ENCODE measurements at regions not wholly inside any gene's neighbourhood (a gene's known extent, or its start where the extent isn't known, plus 50 kb on each side); places are given as distances from the start of the nearest gene placed in this dataset.
"Not testable (repeated sequence)": the region's sequence is repeated elsewhere in the genome, so short reads cannot be mapped to it uniquely, and the experiment has no call there.

DNA sequence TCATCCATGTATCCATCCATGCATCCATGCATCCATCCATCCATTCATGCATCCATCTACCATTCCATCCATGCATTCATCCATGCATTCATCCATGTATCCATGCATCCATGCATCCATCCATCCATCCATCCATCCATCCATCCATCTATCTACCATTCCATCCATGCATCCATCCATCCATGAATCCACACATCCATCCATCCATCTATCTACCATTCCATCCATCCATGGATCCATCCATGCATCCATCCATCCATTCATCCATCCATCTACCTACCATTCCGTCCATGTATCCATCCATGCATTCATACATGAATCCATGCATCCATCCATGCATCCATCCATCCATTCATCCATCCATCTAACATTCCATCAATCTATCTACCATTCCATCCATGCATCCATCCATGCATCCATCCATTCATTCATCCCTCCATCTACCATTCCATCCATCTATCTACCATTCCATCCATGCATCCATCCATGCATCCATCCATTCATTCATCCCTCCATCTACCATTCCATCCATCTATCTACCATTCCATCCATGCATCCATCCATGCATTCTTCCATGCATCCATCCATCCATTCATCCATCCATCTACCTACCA, 257.2 kb downstream of the CRLF2 start:
- not testable (repeated sequence) for H3K36me3 ChIP-seq (replicated peaks in 1 of 2; ENCODE audit: control insufficient read depth in 2 of 2, insufficient read depth in 2 of 2, low read length in 2 of 2); H2BK5ac ChIP-seq (ENCODE audit: low read length); DNase-seq (ENCODE audit: low spot score); H3K27ac ChIP-seq (replicated peaks; ENCODE audit: low read length); H2BK12ac ChIP-seq (ENCODE audit: low read length); H4K8ac ChIP-seq (ENCODE audit: low read depth, low read length); H3K18ac ChIP-seq (ENCODE audit: low read length); H2AK5ac ChIP-seq (ENCODE audit: low read depth, low read length); H3K4me2 ChIP-seq (ENCODE audit: insufficient read depth, low read length, poor library complexity, severe bottlenecking); H3K14ac ChIP-seq (ENCODE audit: low read length); H2AFZ ChIP-seq (ENCODE audit: low read length); H3K9ac ChIP-seq (ENCODE audit: low read depth, low read length, poor library complexity); H2BK15ac ChIP-seq (ENCODE audit: low read length); H3K4ac ChIP-seq (ENCODE audit: low read length); H3K79me1 ChIP-seq (ENCODE audit: low read depth, low read length); H3K9me3 ChIP-seq (replicated peaks in 1 of 2; ENCODE audit: control insufficient read depth in 2 of 2, insufficient read depth in 1 of 2, low read depth in 1 of 2, low read length in 2 of 2); H2BK120ac ChIP-seq (ENCODE audit: low read depth, low read length); H3K23ac ChIP-seq (ENCODE audit: low read depth, low read length, poor library complexity); H4K91ac ChIP-seq (ENCODE audit: low read depth, low read length, poor library complexity)
- H3K27me3 ChIP-seq (ENCODE audit: control insufficient read depth in 3 of 3, insufficient read depth in 3 of 3, low read depth in 1 of 3, low read length in 3 of 3): peaks cover 0 to 17% (median 0%) of the 10 kb centered on the region in 3 experiments
- H3K4me3 ChIP-seq (ENCODE audit: low read length in 2 of 2): peak overlapping the region in 1 of 2 donors; percentile 62
- peaks cover 0 to 10% of the 10 kb centered on the region in 2 donors for H3K4me1 ChIP-seq (ENCODE audit: control insufficient read depth in 2 of 2, insufficient read depth in 1 of 2, low read depth in 1 of 2, low read length in 2 of 2)
- no CpG with 5 or more reads among the region's 1 CpG for WGBS, 2 donors (ENCODE audit: extremely low coverage in 2 of 2, insufficient read length in 2 of 2, insufficient replicate concordance in 1 of 2)

GRCh38 chrX:953879-954482, 258.5 kb downstream of the CRLF2 start:
- Histone ChIP-seq H3K27ac (replicated peaks; ENCODE audit: low read length) (no peak overlapping the region), H3K79me1 (ENCODE audit: low read depth, low read length) (no peaks in the 10 kb centered on the region), H3K36me3 (replicated peaks in 1 of 2; ENCODE audit: control insufficient read depth in 2 of 2, insufficient read depth in 2 of 2, low read length in 2 of 2) (no peaks in the 10 kb centered on the region), H3K4ac (ENCODE audit: low read length) (no peak overlapping the region), H3K4me3 (ENCODE audit: low read length in 2 of 2) (no peak overlapping the region), H3K4me1 (ENCODE audit: control insufficient read depth in 2 of 2, insufficient read depth in 1 of 2, low read depth in 1 of 2, low read length in 2 of 2) (peaks cover 0 to 3% of the 10 kb centered on the region in 2 donors), H3K9me3 (replicated peaks in 1 of 2; ENCODE audit: control insufficient read depth in 2 of 2, insufficient read depth in 1 of 2, low read depth in 1 of 2, low read length in 2 of 2) (peaks cover 0 to 8% of the 10 kb centered on the region in 2 donors), H2BK15ac (ENCODE audit: low read length) (no peak overlapping the region), H2BK12ac (ENCODE audit: low read length) (no peak overlapping the region), H3K23ac (ENCODE audit: low read depth, low read length, poor library complexity) (no peak overlapping the region), H3K18ac (ENCODE audit: low read length) (no peak overlapping the region), H4K91ac (ENCODE audit: low read depth, low read length, poor library complexity) (no peak overlapping the region), H2BK120ac (ENCODE audit: low read depth, low read length) (no peak overlapping the region), H4K8ac (ENCODE audit: low read depth, low read length) (peak overlapping the region; percentile 26), H2AFZ (ENCODE audit: low read length) (no peak overlapping the region), H3K9ac (ENCODE audit: low read depth, low read length, poor library complexity) (no peak overlapping the region), H3K4me2 (ENCODE audit: insufficient read depth, low read length, poor library complexity, severe bottlenecking) (no peak overlapping the region), H3K14ac (ENCODE audit: low read length) (no peak overlapping the region), H3K27me3 (ENCODE audit: control insufficient read depth in 3 of 3, insufficient read depth in 3 of 3, low read depth in 1 of 3, low read length in 3 of 3) (peaks cover 0 to 9% (median 0%) of the 10 kb centered on the region in 3 experiments), H2BK5ac (ENCODE audit: low read length) (no peak overlapping the region), H2AK5ac (ENCODE audit: low read depth, low read length) (no peak overlapping the region)
- no peak for DNase-seq (ENCODE audit: low spot score)

- no peak for DNase-seq (ENCODE audit: low spot score)
Measured at GRCh38 chrX:952816-953215, 259.6 kb downstream of the CRLF2 start.

DNA sequence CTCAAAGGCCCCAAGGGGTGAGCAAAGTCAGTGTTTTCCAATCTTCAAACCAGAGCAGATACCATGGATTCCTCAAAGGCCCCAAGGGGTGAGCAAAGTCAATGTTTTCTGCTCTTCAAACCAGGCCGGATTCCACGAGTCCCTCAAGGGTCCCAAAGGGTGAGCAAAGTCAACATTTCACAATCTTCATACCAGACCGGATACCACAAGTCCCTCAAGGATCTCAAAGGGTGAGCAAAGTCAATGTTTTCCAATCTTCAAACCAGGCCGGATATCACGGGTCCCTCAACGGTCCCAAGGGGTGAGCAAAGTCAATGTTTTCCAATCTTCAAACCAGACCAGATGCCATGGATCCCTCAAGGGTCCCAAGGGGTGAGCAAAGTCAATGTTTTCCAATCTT, 265.2 kb downstream of the CRLF2 start:
- H3K18ac ChIP-seq (ENCODE audit: low read length); H3K14ac ChIP-seq (ENCODE audit: low read length); H3K4ac ChIP-seq (ENCODE audit: low read length); H4K8ac ChIP-seq (ENCODE audit: low read depth, low read length); H2BK15ac ChIP-seq (ENCODE audit: low read length); H3K4me2 ChIP-seq (ENCODE audit: insufficient read depth, low read length, poor library complexity, severe bottlenecking); DNase-seq (ENCODE audit: low spot score); H3K4me3 ChIP-seq (ENCODE audit: low read length in 2 of 2); H3K23ac ChIP-seq (ENCODE audit: low read depth, low read length, poor library complexity); H3K27me3 ChIP-seq (ENCODE audit: control insufficient read depth in 3 of 3, insufficient read depth in 3 of 3, low read depth in 1 of 3, low read length in 3 of 3); H2AFZ ChIP-seq (ENCODE audit: low read length); H3K36me3 ChIP-seq (replicated peaks in 1 of 2; ENCODE audit: control insufficient read depth in 2 of 2, insufficient read depth in 2 of 2, low read length in 2 of 2); H2BK5ac ChIP-seq (ENCODE audit: low read length); H3K79me1 ChIP-seq (ENCODE audit: low read depth, low read length); H2AK5ac ChIP-seq (ENCODE audit: low read depth, low read length); H4K91ac ChIP-seq (ENCODE audit: low read depth, low read length, poor library complexity); H3K9me3 ChIP-seq (replicated peaks in 1 of 2; ENCODE audit: control insufficient read depth in 2 of 2, insufficient read depth in 1 of 2, low read depth in 1 of 2, low read length in 2 of 2); H2BK120ac ChIP-seq (ENCODE audit: low read depth, low read length); H2BK12ac ChIP-seq (ENCODE audit: low read length); H3K4me1 ChIP-seq (ENCODE audit: control insufficient read depth in 2 of 2, insufficient read depth in 1 of 2, low read depth in 1 of 2, low read length in 2 of 2); H3K27ac ChIP-seq (replicated peaks; ENCODE audit: low read length); H3K9ac ChIP-seq (ENCODE audit: low read depth, low read length, poor library complexity): not testable (repeated sequence)
- no CpG with 5 or more reads among the region's 6 CpGs for WGBS, 2 donors (ENCODE audit: extremely low coverage in 2 of 2, insufficient read length in 2 of 2, insufficient replicate concordance in 1 of 2)

More at GRCh38 chrX:952816-953215, 259.6 kb downstream of the CRLF2 start:
- Histone ChIP-seq H3K4me2 (ENCODE audit: insufficient read depth, low read length, poor library complexity, severe bottlenecking) (no peak overlapping the region), H4K8ac (ENCODE audit: low read depth, low read length) (no peak overlapping the region), H3K14ac (ENCODE audit: low read length) (no peak overlapping the region), H3K9ac (ENCODE audit: low read depth, low read length, poor library complexity) (no peak overlapping the region), H2BK15ac (ENCODE audit: low read length) (no peak overlapping the region), H3K4me3 (ENCODE audit: low read length in 2 of 2) (no peak overlapping the region), H3K36me3 (replicated peaks in 1 of 2; ENCODE audit: control insufficient read depth in 2 of 2, insufficient read depth in 2 of 2, low read length in 2 of 2) (no peaks in the 10 kb centered on the region), H2AFZ (ENCODE audit: low read length) (no peak overlapping the region), H3K23ac (ENCODE audit: low read depth, low read length, poor library complexity) (no peak overlapping the region), H2BK12ac (ENCODE audit: low read length) (no peak overlapping the region), H3K18ac (ENCODE audit: low read length) (no peak overlapping the region), H3K27ac (replicated peaks; ENCODE audit: low read length) (no peak overlapping the region), H3K4me1 (ENCODE audit: control insufficient read depth in 2 of 2, insufficient read depth in 1 of 2, low read depth in 1 of 2, low read length in 2 of 2) (no peaks in the 10 kb centered on the region), H3K9me3 (replicated peaks in 1 of 2; ENCODE audit: control insufficient read depth in 2 of 2, insufficient read depth in 1 of 2, low read depth in 1 of 2, low read length in 2 of 2) (peaks cover 0 to 8% of the 10 kb centered on the region in 2 donors), H2AK5ac (ENCODE audit: low read depth, low read length) (no peak overlapping the region), H2BK120ac (ENCODE audit: low read depth, low read length) (no peak overlapping the region), H3K4ac (ENCODE audit: low read length) (no peak overlapping the region), H4K91ac (ENCODE audit: low read depth, low read length, poor library complexity) (no peak overlapping the region), H2BK5ac (ENCODE audit: low read length) (no peak overlapping the region), H3K27me3 (ENCODE audit: control insufficient read depth in 3 of 3, insufficient read depth in 3 of 3, low read depth in 1 of 3, low read length in 3 of 3) (no peaks in the 10 kb centered on the region), H3K79me1 (ENCODE audit: low read depth, low read length) (no peaks in the 10 kb centered on the region)
- no CpG with 5 or more reads among the region's 5 CpGs for WGBS, 2 donors (ENCODE audit: extremely low coverage in 2 of 2, insufficient read length in 2 of 2, insufficient replicate concordance in 1 of 2)
